Left renal cortex interstitium (tissue), 4 donors: ENCODE measurements at regions not wholly inside any gene's neighbourhood (a gene's known extent, or its start where the extent isn't known, plus 50 kb on each side); places are given as distances from the start of the nearest gene placed in this dataset.
A peak's percentile ranks its signal among the peaks of the same experiment; 100 is the strongest.

Source experiments
- DNase-seq, 4 donors: peaks; one replicate each; pipeline ENCODE4 v3.0.0-alpha.2; 2013; ENCODE audit warnings: low read depth in 4 of 4, low spot score in 2 of 4, missing footprints in 1 of 4

GRCh38 chr11:109553284-109553683 is 131.3 kb downstream of the C11orf87 start:
- no peak for DNase-seq

- DNase-seq: no peak
Measured at GRCh38 chr11:109554951-109555350, 133.0 kb downstream of the C11orf87 start.

- DNase-seq: no peak
Measured at GRCh38 chr11:109564241-109564640, 142.3 kb downstream of the C11orf87 start.

- DNase-seq: no peak
Measured at GRCh38 chr11:109582470-109582869, 160.5 kb downstream of the C11orf87 start.

GRCh38 chr11:109584001-109584972 is 162.3 kb downstream of the C11orf87 start:
- DNase-seq: no peak

DNA sequence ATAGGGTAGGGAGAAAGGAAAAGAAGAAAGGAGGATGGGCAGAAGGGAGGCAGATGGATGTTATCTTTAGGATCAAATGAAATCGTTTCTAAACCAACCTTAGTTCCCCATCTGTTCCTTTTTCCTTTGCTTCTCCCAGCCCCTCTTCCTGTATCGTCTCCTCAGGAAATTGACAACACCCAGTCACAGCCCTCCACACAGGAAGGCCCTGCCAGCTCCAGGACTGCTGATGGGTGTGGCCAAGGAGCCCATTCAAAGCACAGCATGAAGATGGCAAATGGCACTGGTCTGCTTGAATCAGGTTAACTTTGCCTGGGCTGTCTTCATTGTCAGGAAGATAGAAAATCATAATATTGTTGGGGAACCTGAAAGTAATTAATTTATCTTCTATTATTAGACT is 164.8 kb downstream of the C11orf87 start:
- DNase-seq: no peak

DNA sequence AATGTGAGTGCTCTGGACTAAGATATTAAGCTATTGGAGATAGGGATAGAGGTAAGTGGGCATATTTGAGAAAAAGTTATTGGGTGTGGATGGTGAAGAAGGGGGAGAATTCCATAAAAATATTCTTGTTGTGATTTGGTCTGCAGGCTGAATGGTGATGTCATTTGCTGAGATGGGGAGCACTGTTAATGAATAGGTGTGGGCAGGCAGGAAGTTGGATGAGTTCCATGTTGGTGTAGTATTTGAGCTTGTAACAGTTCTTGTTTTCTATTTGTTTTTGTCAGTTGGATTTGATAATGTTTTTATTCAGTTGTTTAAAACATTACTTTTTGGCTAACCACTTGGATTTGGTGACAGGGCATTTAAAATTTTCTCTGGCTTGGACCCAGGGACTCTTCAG is 168.8 kb downstream of the C11orf87 start:
- DNase-seq: no peak

- no peak for DNase-seq
Measured at GRCh38 chr11:109597336-109597735, 175.3 kb downstream of the C11orf87 start.

DNA sequence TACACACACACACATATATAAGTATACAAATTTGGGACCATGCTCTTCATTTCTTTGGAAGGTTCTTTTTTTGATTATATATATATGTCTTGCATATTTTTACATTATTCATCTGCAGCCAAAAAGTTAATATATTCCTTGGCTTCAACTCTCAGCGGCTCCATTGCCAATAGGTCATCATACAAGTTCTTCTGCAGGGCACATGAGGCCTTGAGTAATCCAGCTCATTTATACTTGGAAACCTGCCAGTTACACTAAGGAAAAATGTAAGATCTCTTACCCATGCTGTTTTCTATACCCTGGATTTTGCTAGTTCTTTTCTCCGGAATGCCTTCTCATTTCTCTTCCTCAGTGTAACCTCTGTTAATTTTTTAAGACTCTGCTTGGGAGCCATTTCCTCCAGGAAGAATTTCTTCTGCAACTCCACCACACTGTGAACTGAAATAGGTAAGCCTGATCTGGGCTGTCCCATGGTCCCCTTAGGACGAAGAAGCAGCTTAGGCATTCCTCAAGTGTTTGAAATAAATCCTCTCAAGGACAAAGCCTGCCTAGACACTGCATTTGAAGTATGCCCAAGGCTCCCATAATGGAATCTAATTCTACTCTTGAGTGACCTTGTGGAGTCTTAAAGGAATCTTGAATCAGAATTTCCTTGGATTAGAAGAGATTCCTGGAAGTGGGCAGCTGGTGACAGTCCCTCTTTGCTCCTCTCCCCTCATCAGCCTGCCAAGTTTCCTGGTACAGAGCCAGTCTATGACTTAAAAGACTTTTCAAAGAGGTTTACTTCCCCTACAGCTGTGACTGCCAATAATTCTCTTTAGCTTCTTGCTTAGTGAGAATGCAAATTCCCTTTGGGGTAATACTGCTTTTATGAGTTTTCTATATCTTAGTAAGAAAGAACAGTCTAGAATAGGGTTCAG is 182.8 kb downstream of the C11orf87 start:
- DNase-seq: no peak

DNA sequence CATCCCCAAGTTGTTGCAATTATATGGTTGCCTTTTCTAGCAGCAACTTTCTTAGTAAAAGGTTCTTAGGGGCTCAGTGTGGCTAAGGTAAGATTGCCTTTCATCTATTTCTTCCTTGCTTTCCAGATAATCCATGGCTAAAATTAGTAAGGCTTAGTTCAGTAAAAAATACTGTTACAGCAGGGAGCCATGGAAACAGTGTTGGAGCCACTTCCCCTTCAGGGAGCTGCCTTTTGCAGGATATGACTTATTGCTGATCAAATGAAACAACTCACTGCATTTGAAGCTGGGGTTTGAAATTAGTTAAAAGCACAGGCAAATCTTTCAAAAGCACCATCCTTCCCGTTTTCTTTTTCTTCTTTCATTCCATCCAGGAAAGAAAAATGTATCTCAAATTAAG is 184.3 kb downstream of the C11orf87 start:
- DNase-seq: no peak

GRCh38 chr11:109609454-109610185 is 187.6 kb downstream of the C11orf87 start:
- no peak for DNase-seq

GRCh38 chr11:109612496-109612895 is 190.5 kb downstream of the C11orf87 start:
- no peak for DNase-seq

DNA sequence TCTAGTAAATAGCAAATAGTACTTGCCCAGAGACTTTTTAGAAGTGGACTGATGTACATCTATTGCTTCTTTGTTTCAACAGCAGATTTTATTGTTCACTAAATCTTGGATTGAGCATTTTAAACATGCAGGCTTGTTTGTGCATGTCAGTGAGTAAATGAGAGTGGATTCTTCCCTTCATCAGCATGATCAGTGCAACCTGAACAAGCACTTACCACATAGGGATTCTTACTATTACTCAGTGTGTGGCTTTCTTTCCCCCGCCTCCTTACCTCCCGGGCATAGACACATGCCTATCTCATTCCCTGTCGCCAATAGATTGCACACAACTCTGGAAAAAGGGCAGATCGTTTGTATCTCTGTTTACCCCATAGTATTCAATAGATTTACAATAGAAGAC is 197.5 kb downstream of the C11orf87 start:
- DNase-seq: no peak

GRCh38 chr11:109629734-109630133 is 207.7 kb downstream of the C11orf87 start:
- no peak for DNase-seq

- DNase-seq: peak; percentile 2 to 50 (median 14)
Measured at GRCh38 chr11:109641549-109641948, 219.6 kb downstream of the C11orf87 start.

DNA sequence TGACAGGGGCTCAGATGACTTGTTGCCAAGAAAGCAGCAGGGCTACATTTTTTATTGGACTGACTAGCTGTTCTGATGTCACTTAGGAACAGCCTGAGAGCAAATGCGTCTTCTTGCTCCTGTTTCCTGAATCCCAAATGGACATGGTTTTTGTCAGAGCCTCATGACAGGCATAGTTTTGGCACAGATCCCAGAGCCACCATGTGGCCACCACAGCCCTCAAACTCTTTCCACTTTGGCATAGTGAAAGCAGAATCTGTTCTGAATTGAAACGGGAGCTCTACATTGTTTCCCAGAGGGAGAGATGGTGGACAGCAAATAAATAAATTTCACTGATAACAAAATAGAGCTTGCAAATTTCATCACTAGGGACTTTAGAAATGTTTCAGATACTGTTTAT is 222.2 kb downstream of the C11orf87 start:
- no peak for DNase-seq

DNA sequence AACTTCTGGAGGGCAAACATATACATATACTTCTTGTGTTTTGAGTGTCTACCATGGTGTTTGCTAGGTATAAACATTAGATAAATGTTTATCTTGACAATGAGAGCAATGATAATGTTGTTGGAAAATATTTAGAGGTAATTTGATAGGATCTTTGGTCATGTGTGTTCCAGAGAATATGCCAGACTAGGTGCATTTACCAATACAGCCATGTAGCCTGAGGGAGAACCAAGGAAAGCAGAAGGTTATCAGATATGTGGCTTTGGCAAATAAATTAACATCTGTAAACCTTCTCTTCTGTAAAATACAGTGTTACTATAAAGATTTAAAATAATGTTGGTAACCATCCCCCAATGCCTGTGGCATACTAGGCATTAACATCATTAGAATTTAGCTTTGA is 226.8 kb downstream of the C11orf87 start:
- DNase-seq: no peak

- no peak for DNase-seq
Measured at GRCh38 chr11:109654091-109654490, 232.1 kb downstream of the C11orf87 start.

GRCh38 chr11:109658190-109658589 is 236.2 kb downstream of the C11orf87 start:
- DNase-seq: no peak

- DNase-seq: no peak
Measured at GRCh38 chr11:109667719-109668118, 245.7 kb downstream of the C11orf87 start.
